HFF-Myc (cell line): ENCODE measurements at regions not wholly inside any gene's neighbourhood (a gene's known extent, or its start where the extent isn't known, plus 50 kb on each side); places are given as distances from the start of the nearest gene placed in this dataset.

ENCODE experiments used
- DNase-seq: peaks from one replicate; pipeline ENCODE4 v3.0.0-alpha.2; 2011; ENCODE audit warnings: low read depth; ENCODE audit errors: extremely low read depth
- H3K4me3 ChIP-seq: replicated peaks from 2 replicates; pipeline ENCODE4 v1.5.1; 2011; ENCODE audit warnings: low read depth, mild to moderate bottlenecking, control low read depth, low read length
- CTCF ChIP-seq: IDR thresholded peaks from 2 replicates; pipeline ENCODE4 v1.5.1; 2012; ENCODE audit warnings: mild to moderate bottlenecking, low read depth, low read length, control low read depth; ENCODE audit errors: missing control alignments

- no peak overlapping the region for H3K4me3 ChIP-seq
- no peak for DNase-seq
- no peak for TF ChIP-seq CTCF
Observed at GRCh38 chr9:107397076-107398044, 92.2 kb downstream of the KLF4 start.

GRCh38 chr9:107394264-107394663 is 95.3 kb downstream of the KLF4 start:
- H3K4me3 ChIP-seq, result no peak overlapping the region
- DNase-seq, result peak; percentile 27
- no peak for TF ChIP-seq CTCF

GRCh38 chr9:107390778-107391177 is 98.8 kb downstream of the KLF4 start:
- DNase-seq, result peak; percentile 56
- no peak for TF ChIP-seq CTCF
- H3K4me3 ChIP-seq, result no peak overlapping the region

- no peak for TF ChIP-seq CTCF
- DNase-seq, result no peak
- H3K4me3 ChIP-seq, result no peak overlapping the region
Observed at GRCh38 chr9:107390279-107390678, 99.3 kb downstream of the KLF4 start.

- no peak for DNase-seq
- H3K4me3 ChIP-seq, result no peak overlapping the region
- no peak for TF ChIP-seq CTCF
Observed at GRCh38 chr9:107389617-107390071, 99.9 kb downstream of the KLF4 start.

GRCh38 chr9:107388890-107389289 is 100.7 kb downstream of the KLF4 start:
- no peak for DNase-seq
- no peak overlapping the region for H3K4me3 ChIP-seq
- TF ChIP-seq CTCF, result no peak
